ENCODE measurements at regions not wholly inside any gene's neighbourhood (a gene's known extent, or its start where the extent isn't known, plus 50 kb on each side); places are given as distances from the start of the nearest gene placed in this dataset.

DNA sequence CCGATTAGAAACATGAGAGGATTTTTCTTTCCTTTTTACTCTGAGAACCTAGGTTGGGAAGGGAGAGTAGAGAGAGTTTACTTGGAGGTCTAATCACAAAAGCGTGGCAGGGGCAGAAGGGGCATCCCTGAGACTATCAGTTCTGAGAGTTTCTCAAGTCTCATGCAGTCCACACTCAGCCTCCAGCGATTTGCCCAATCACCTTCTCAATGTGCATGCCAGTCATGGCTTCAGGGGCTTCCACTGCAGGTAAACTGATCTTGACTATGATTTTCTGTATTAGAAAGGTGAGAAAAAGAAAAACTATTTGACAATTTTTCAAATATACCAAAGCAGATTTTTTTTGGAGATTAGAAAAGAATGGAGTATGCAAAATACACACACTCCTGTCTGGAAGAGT, 617.1 kb upstream of the ZFP42 start:
- no peak for DNase-seq (ENCODE audit: extremely low read depth, insufficient read length)
- Histone ChIP-seq H3K36me3 (ENCODE audit: control insufficient read depth, insufficient read depth, low read length) (no peaks in the 10 kb centered on the region), H3K27me3 (replicated peaks; ENCODE audit: control insufficient read depth, insufficient read depth, low read length) (no peaks in the 10 kb centered on the region), H3K4me3 (replicated peaks; ENCODE audit: low read depth, low read length) (no peak overlapping the region)
- TF ChIP-seq, protein P1, sequence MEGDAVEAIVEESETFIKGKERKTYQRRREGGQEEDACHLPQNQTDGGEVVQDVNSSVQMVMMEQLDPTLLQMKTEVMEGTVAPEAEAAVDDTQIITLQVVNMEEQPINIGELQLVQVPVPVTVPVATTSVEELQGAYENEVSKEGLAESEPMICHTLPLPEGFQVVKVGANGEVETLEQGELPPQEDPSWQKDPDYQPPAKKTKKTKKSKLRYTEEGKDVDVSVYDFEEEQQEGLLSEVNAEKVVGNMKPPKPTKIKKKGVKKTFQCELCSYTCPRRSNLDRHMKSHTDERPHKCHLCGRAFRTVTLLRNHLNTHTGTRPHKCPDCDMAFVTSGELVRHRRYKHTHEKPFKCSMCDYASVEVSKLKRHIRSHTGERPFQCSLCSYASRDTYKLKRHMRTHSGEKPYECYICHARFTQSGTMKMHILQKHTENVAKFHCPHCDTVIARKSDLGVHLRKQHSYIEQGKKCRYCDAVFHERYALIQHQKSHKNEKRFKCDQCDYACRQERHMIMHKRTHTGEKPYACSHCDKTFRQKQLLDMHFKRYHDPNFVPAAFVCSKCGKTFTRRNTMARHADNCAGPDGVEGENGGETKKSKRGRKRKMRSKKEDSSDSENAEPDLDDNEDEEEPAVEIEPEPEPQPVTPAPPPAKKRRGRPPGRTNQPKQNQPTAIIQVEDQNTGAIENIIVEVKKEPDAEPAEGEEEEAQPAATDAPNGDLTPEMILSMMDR (IDR thresholded peaks at IDR 0.05; ENCODE audit: insufficient read depth, low read length, poor library complexity, severe bottlenecking), result no peak

DNA sequence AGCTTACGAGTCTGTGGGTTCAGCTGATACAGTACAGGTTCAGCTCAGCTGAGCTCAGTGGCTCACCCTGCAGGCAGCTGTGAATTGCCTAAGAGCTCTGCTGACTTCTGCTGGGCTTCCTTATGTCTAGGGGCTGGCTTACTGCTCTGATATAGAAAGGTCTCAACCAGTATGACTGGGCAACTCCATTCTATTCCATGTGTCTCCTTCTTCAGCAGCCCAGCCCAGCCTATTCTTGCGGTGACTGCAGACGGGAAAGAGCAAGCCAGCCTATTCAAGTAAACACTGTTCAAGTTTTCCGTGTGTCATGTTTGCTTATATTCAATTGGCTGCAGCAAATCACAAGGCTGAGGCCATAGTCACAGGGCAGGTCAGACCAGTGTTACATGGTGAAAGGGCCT, 615.4 kb upstream of the ZFP42 start:
- H3K4me3 ChIP-seq (replicated peaks; ENCODE audit: low read depth, low read length), result no peak overlapping the region
- TF ChIP-seq, protein P1 (IDR thresholded peaks at IDR 0.05; ENCODE audit: insufficient read depth, low read length, poor library complexity, severe bottlenecking), result no peak
- H3K36me3 ChIP-seq (ENCODE audit: control insufficient read depth, insufficient read depth, low read length), result no peaks in the 10 kb centered on the region
- DNase-seq (ENCODE audit: extremely low read depth, insufficient read length), result no peak
- H3K27me3 ChIP-seq (replicated peaks; ENCODE audit: control insufficient read depth, insufficient read depth, low read length), result no peaks in the 10 kb centered on the region

DNA sequence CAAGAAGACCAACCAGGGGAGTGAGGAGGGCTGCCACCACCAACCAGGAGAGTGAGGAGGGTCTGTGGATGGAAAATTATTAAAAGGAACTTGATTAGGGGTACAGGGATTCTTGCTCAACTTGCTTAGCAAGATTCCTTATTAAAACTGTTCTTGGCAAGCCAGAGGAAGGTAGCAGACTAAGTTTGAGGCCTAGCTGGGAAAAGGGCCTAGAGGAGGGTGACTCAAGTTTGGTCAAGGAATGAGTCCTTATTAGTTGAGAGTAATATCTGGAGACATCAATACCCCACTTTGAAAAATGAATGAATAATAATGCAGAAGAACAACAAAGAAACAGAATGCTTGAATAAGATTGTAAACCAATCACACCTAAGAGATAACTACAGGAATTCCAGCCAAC, 612.4 kb upstream of the ZFP42 start:
- Histone ChIP-seq H3K4me3 (replicated peaks; ENCODE audit: low read depth, low read length) (no peak overlapping the region), H3K27me3 (replicated peaks; ENCODE audit: control insufficient read depth, insufficient read depth, low read length) (no peaks in the 10 kb centered on the region), H3K36me3 (ENCODE audit: control insufficient read depth, insufficient read depth, low read length) (no peaks in the 10 kb centered on the region)
- DNase-seq (ENCODE audit: extremely low read depth, insufficient read length), result no peak
- TF ChIP-seq, protein P1 (IDR thresholded peaks at IDR 0.05; ENCODE audit: insufficient read depth, low read length, poor library complexity, severe bottlenecking), result no peak

DNA sequence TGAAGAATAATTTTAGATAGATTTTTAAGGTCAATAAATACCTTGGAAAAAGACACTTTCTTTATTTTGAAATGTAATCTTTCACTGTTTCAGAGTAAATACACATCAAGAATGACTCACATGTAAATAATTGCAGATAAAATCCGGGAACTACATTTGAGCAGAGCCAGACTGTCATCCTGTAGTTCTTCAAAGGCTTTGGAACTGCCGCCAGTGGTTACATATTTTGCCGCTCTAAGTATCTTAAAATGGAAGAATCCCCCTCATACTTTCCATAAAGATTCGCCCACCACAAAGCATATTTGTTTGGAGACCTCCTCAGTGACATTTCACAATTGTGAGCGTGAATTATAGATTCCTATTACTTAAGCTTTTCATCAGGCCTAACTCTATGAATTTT, 607.8 kb upstream of the ZFP42 start:
- Histone ChIP-seq H3K36me3 (ENCODE audit: control insufficient read depth, insufficient read depth, low read length) (no peaks in the 10 kb centered on the region), H3K27me3 (replicated peaks; ENCODE audit: control insufficient read depth, insufficient read depth, low read length) (no peaks in the 10 kb centered on the region), H3K4me3 (replicated peaks; ENCODE audit: low read depth, low read length) (no peak overlapping the region)
- DNase-seq (ENCODE audit: extremely low read depth, insufficient read length), result no peak
- TF ChIP-seq, protein P1 (IDR thresholded peaks at IDR 0.05; ENCODE audit: insufficient read depth, low read length, poor library complexity, severe bottlenecking), result no peak

DNA sequence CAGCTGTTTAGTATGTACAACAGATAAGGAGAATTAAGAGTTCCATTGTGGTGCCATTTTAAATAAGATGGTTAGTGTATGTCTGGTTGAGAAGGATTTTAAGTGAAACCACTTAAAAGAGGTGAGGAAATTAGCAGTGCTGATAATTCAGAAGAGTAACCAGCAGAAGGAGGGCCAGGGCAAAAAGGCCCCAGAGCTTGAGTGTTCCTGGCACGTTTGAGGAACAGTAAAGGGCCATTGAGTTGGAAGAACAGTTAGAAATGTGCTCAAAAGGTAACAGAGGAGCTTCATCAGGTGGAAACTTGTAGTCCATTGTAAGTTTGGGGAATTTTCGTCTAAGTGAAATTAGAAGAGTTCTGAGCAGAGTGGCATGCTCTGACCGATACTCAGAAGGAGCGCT, 606.2 kb upstream of the ZFP42 start:
- Histone ChIP-seq H3K4me3 (replicated peaks; ENCODE audit: low read depth, low read length) (no peak overlapping the region), H3K27me3 (replicated peaks; ENCODE audit: control insufficient read depth, insufficient read depth, low read length) (no peaks in the 10 kb centered on the region), H3K36me3 (ENCODE audit: control insufficient read depth, insufficient read depth, low read length) (no peaks in the 10 kb centered on the region)
- no peak for DNase-seq (ENCODE audit: extremely low read depth, insufficient read length)
- TF ChIP-seq, protein P1 (IDR thresholded peaks at IDR 0.05; ENCODE audit: insufficient read depth, low read length, poor library complexity, severe bottlenecking), result no peak

- H3K27me3 ChIP-seq (replicated peaks; ENCODE audit: control insufficient read depth, insufficient read depth, low read length), result no peaks in the 10 kb centered on the region
- H3K36me3 ChIP-seq (ENCODE audit: control insufficient read depth, insufficient read depth, low read length), result no peaks in the 10 kb centered on the region
- TF ChIP-seq, protein P1 (IDR thresholded peaks at IDR 0.05; ENCODE audit: insufficient read depth, low read length, poor library complexity, severe bottlenecking), result no peak
- DNase-seq (ENCODE audit: extremely low read depth, insufficient read length), result no peak
- H3K4me3 ChIP-seq (replicated peaks; ENCODE audit: low read depth, low read length), result no peak overlapping the region
Measured at GRCh38 chr4:187390646-187391045, 604.9 kb upstream of the ZFP42 start.

Measured in GM06990 (cell line).